ENCODE measurements at regions not wholly inside any gene's neighbourhood (a gene's known extent, or its start where the extent isn't known, plus 50 kb on each side); places are given as distances from the start of the nearest gene placed in this dataset.

DNA sequence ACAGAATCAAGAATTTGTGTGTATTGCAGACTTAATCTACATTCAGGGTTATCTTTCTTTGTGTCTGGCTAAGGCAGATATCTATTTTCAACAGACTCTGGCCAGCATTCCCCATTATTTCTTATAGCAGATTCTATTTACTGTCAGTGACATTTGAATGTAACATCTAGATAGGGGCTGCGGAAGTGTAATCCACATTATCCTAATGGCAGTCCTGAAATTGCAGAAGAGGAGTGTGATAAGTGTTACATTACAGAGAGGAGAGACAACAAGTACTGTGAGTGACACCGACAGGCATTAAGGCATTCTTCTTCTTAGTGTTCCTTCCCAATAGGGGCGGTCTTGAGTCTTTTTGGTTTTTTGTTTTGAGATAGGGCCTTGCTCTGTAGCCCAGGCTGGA is 598.2 kb upstream of the NXPH2 start:
- CTCF ChIA-PET: no interaction called here
- no peaks in the 10 kb centered on the region for H3K9me3 Mint-ChIP-seq (ENCODE audit: insufficient read depth)

DNA sequence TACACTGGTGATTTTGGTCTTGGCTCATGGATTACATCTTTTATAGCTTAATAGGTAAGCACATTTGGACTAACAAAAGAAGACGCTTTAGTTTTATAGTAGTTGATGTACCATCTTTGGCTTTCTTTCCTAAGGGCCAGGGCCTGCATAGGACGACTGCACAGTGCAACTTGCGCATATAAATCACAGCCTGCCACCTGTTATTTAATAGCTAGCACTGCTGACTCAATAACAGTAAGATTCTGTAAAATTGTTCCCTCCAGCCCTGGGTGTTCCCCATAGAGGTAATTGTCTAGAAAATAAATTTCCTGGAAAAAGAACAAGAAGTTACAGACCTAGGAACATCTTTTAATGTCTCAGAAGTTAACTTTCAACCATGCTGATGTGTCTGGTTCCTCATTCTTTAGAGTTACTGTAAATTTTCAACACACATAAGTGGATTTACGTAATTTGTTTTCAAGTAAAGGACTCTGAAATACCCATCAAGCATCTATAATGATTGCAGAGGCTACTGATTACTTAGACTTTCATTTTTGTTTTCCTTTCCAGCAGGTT is 594.2 kb upstream of the NXPH2 start:
- Histone ChIP-seq H3K4me1 (ENCODE audit: control insufficient read depth in 2 of 2, insufficient read depth in 2 of 2, low read length in 2 of 2) (no peaks in the 10 kb centered on the region), H3K79me2 (ENCODE audit: control insufficient read depth, insufficient read depth, low read length) (no peaks in the 10 kb centered on the region), H3K9ac (ENCODE audit: low read length) (no peak overlapping the region), H3K4me2 (replicated peaks; ENCODE audit: low read depth, low read length, poor library complexity, severe bottlenecking) (no peak overlapping the region), H3K36me3 (replicated peaks in 1 of 2; ENCODE audit: control extremely low read depth in 1 of 2, control insufficient read depth in 1 of 2, extremely low read depth in 1 of 2, insufficient read depth in 2 of 2, low read length in 1 of 2) (no peaks in the 10 kb centered on the region), H3K27ac (ENCODE audit: low read length in 2 of 2) (no peak overlapping the region), H3K4me3 (ENCODE audit: control extremely low read depth in 1 of 5, extremely low read depth in 1 of 5, insufficient read depth in 1 of 5, low read depth in 2 of 5, low read length in 4 of 5) (no peak overlapping the region), H3K27me3 (replicated peaks in 1 of 4; ENCODE audit: control extremely low read depth in 1 of 4, control insufficient read depth in 3 of 4, insufficient read depth in 4 of 4, low read length in 3 of 4) (no peaks in the 10 kb centered on the region), H2AFZ (ENCODE audit: insufficient read depth, low read depth, low read length, poor library complexity, severe bottlenecking) (no peak overlapping the region), H3K9me3 (ENCODE audit: control extremely low read depth in 1 of 3, control insufficient read depth in 2 of 3, insufficient read depth in 1 of 3, low read length in 2 of 3) (peaks cover 0 to 2% (median 0%) of the 10 kb centered on the region in 3 donors), H4K20me1 (ENCODE audit: control insufficient read depth, insufficient read depth, low read length, poor library complexity, severe bottlenecking) (no peaks in the 10 kb centered on the region)
- Mint-ChIP-seq H3K4me3 (no peak overlapping the region), H3K9me3 (ENCODE audit: insufficient read depth) (no peaks in the 10 kb centered on the region), H3K27ac (no peak overlapping the region), H3K27me3 (no peaks in the 10 kb centered on the region), H3K4me1 (no peaks in the 10 kb centered on the region)
- ChIA-PET POLR2A (no interaction called here), CTCF (no interaction called here)
- no CpG with 5 or more reads among the region's 4 CpGs for WGBS (ENCODE audit: insufficient coverage)
- TF ChIP-seq, protein P1, sequence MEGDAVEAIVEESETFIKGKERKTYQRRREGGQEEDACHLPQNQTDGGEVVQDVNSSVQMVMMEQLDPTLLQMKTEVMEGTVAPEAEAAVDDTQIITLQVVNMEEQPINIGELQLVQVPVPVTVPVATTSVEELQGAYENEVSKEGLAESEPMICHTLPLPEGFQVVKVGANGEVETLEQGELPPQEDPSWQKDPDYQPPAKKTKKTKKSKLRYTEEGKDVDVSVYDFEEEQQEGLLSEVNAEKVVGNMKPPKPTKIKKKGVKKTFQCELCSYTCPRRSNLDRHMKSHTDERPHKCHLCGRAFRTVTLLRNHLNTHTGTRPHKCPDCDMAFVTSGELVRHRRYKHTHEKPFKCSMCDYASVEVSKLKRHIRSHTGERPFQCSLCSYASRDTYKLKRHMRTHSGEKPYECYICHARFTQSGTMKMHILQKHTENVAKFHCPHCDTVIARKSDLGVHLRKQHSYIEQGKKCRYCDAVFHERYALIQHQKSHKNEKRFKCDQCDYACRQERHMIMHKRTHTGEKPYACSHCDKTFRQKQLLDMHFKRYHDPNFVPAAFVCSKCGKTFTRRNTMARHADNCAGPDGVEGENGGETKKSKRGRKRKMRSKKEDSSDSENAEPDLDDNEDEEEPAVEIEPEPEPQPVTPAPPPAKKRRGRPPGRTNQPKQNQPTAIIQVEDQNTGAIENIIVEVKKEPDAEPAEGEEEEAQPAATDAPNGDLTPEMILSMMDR (IDR thresholded peaks at IDR 0.05): no peak
- DNase-seq: no peak
- intact Hi-C loops (cut with micrococcal nuclease): no loop called here
- no peak for ATAC-seq (ENCODE audit: low read depth)

More for the DNA sequence above, 598.2 kb upstream of the NXPH2 start:
- Histone ChIP-seq H3K27ac (ENCODE audit: low read length in 2 of 2) (no peak overlapping the region), H3K4me2 (replicated peaks; ENCODE audit: low read depth, low read length, poor library complexity, severe bottlenecking) (no peak overlapping the region), H3K9me3 (ENCODE audit: control extremely low read depth in 1 of 3, control insufficient read depth in 2 of 3, insufficient read depth in 1 of 3, low read length in 2 of 3) (no peaks in the 10 kb centered on the region), H3K27me3 (replicated peaks in 1 of 4; ENCODE audit: control extremely low read depth in 1 of 4, control insufficient read depth in 3 of 4, insufficient read depth in 4 of 4, low read length in 3 of 4) (no peaks in the 10 kb centered on the region), H3K36me3 (replicated peaks in 1 of 2; ENCODE audit: control extremely low read depth in 1 of 2, control insufficient read depth in 1 of 2, extremely low read depth in 1 of 2, insufficient read depth in 2 of 2, low read length in 1 of 2) (no peaks in the 10 kb centered on the region), H3K79me2 (ENCODE audit: control insufficient read depth, insufficient read depth, low read length) (no peaks in the 10 kb centered on the region), H2AFZ (ENCODE audit: insufficient read depth, low read depth, low read length, poor library complexity, severe bottlenecking) (no peak overlapping the region), H3K4me1 (ENCODE audit: control insufficient read depth in 2 of 2, insufficient read depth in 2 of 2, low read length in 2 of 2) (no peaks in the 10 kb centered on the region), H3K4me3 (ENCODE audit: control extremely low read depth in 1 of 5, extremely low read depth in 1 of 5, insufficient read depth in 1 of 5, low read depth in 2 of 5, low read length in 4 of 5) (no peak overlapping the region), H3K9ac (ENCODE audit: low read length) (no peak overlapping the region), H4K20me1 (ENCODE audit: control insufficient read depth, insufficient read depth, low read length, poor library complexity, severe bottlenecking) (no peaks in the 10 kb centered on the region)
- H3K4me1 Mint-ChIP-seq: no peaks in the 10 kb centered on the region
- WGBS (ENCODE audit: insufficient coverage): 78% methylated on average over 1 of the region's 3 CpGs
- no peak overlapping the region for H3K4me3 Mint-ChIP-seq
- POLR2A ChIA-PET: no interaction called here
- no peak for TF ChIP-seq EZH2 (IDR thresholded peaks at IDR 0.05; ENCODE audit: borderline replicate concordance, insufficient read depth, low read depth, low read length, poor library complexity, severe bottlenecking)
- TF ChIP-seq, protein P1 (IDR thresholded peaks at IDR 0.05): no peak
- intact Hi-C loops (cut with micrococcal nuclease): no loop called here
- H3K27me3 Mint-ChIP-seq: no peaks in the 10 kb centered on the region
- DNase-seq (no peak), ATAC-seq (ENCODE audit: low read depth) (no peak)
- no peak overlapping the region for H3K27ac Mint-ChIP-seq

Measured in B cell (primary cell).